Ammon's horn (tissue), 1 donor: ENCODE measurements at regions not wholly inside any gene's neighbourhood (a gene's known extent, or its start where the extent isn't known, plus 50 kb on each side); places are given as distances from the start of the nearest gene placed in this dataset.

Experiments used
- DNase-seq: peaks from one replicate; pipeline ENCODE4 v3.0.0-alpha.2; 2016; ENCODE audit warnings: low spot score

DNA sequence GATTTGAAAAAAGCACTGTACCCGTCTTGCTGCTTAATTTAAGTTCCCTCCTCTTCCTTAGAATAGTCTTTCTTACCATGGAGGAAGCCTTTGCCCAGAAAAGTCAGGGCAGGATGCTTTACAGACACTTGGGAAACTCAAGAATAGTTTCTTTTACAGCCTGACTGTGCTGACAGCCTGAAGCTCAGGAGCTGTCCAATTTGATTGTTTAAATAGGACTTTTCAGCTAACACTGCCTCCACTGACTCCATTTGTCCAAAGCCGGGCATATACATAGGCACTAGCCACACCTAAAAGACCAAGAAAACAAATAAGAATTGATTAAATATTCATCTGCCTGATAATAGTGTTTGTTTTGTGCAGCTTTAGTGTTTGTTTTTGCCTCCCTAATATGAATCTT is 110.9 kb upstream of the L3MBTL4 start:
- no peak for DNase-seq

DNA sequence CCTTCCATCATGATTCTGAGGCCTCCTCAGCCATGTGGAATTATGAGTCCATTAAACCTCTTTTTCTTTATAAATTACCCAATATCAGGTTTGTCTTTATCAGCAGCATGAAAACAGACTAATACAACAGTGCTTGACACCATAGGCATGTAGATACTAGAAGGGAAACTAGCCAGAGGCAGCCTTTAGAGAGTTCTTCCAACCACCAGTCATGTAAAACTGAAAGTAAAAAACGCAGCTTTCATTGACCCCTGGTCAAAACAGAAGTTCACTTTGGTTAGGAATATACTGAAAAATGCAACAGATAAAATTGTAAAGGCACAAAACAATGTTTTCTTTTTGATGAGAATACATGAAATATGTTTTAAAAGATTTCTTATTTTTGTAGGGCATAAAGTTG is 122.8 kb upstream of the L3MBTL4 start:
- no peak for DNase-seq

DNA sequence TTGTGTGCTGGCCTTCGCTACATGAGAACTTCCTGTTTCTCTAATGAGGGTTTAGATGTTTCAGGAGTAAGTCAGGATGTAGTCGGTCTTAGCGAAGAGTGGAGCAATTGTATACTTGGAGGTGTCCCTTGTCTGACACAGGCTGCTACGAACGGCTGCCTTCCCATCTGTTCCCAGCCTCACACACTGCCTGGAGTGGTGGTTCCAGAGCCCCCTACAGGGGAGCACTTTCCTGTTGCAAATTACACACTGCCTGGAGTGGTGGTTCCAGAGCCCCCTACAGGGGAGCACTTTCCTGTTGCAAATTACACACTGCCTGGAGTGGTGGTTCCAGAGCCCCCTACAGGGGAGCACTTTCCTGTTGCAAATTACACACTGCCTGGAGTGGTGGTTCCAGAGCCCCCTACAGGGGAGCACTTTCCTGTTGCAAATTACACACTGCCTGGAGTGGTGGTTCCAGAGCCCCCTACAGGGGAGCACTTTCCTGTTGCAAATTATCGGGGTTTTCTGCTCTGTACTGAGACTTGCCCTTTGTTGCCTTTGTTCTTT is 126.5 kb upstream of the L3MBTL4 start:
- peak; percentile 15 for DNase-seq

DNA sequence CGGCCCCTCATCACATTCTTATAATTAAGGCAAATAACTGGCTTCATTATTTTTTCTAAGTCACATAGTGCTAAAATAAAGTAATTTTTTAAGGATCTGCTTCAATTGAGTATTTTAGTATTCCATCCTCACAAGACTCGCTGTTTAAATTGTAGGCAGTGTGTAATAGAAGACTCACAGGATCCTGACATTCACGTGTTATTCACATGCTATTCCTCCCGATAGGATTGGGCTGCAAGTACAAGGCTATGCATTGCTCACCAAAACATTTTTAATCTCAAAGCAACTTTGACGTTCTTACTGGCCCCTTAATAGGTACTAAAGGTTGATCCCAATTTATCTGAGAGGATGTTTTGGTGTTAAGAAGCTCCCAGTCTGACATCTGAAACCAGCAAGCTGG is 127.6 kb upstream of the L3MBTL4 start:
- no peak for DNase-seq

DNA sequence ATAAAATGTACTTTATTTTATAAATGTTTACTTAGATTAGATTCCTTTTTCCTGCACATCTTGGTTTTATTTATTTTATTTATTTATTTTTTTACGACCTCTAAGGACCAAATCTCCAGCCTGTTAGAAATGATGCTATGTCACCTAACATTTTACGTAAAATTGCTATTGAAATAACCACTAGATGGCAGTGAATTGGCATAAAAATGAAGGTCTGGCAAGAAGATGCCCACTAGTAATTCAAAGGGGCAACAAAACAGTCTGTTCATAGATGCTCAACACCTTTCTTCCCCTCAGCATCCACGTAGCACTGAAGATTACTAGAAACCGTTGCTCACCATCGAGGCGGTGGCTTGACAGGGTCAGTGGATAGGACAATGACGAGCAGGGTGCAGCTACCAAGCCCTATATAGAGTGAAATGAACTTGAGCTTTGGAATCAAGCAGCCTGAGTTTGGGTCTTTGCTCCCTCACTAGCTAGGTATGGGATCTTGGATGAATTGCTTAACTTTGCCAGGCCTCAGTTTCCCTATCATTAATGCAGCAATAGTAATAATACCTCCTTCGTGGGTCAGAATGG is 128.7 kb upstream of the L3MBTL4 start:
- peak; percentile 45 for DNase-seq

DNA sequence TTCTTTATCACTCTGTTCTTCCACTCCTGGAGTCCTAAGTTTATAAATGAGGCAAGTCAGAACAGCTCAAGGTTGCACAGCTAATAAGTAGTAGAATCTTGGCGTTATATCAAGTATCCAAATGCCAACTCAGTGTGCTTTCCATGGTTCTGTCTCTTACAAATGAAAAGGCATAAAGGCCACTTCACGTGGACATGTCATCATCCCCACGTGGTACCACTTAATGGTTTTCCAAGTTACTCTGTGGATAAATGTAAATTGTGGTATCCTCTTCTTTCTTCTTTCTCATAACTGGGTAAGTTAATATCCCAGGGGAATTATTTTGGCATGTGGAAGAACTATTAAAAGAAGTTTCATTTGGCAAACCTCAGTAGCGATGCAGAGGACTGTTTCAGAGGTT is 131.5 kb upstream of the L3MBTL4 start:
- no peak for DNase-seq

DNA sequence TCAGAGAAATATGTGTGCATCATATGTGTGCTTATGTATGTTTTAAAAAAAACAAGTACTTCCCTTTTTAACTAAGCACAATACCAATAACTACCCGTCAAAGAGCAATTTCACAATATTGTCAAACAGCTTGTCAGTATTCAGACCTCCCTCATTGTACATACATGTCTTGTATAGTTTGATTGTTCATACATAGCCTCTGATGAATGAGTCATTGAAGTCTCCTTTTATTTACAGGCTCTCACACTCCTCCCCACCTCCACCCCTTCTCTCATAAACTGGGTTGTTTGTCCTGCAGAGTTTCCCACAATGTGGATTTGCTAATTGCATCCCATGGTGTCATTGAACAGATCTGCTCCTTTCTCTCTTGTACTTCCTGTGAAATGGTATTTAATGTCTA is 132.8 kb upstream of the L3MBTL4 start:
- DNase-seq = no peak

DNA sequence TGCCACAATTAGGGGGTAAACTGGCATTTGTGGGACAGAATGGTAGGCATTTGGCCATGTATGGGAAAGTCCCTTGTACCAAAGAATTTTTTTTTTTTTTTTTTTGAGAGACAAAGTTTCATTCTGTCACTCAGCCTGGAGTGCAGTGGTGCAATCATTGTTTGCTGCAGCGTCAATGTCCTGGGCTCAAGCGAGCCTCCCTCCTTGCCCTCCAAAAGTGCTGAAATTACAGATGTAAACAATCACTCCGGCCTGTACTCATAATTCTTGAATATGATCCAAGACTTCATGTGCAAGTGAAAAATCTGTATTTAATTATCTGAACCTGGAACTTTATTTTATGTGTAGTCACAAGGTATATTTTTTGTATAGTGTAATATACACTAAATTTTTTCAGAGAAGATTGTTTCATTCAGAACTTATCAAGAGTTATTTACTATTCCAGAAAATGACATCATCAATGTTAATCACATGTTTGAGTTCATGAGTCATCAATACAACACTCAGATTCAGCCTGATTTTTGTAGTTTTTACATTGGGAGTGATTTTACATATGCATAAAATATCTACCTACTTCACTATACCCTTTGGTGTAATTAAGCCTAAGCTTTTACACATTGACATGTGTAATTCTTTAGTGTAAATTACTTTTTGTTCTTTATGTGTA is 138.7 kb upstream of the L3MBTL4 start:
- DNase-seq = no peak

DNA sequence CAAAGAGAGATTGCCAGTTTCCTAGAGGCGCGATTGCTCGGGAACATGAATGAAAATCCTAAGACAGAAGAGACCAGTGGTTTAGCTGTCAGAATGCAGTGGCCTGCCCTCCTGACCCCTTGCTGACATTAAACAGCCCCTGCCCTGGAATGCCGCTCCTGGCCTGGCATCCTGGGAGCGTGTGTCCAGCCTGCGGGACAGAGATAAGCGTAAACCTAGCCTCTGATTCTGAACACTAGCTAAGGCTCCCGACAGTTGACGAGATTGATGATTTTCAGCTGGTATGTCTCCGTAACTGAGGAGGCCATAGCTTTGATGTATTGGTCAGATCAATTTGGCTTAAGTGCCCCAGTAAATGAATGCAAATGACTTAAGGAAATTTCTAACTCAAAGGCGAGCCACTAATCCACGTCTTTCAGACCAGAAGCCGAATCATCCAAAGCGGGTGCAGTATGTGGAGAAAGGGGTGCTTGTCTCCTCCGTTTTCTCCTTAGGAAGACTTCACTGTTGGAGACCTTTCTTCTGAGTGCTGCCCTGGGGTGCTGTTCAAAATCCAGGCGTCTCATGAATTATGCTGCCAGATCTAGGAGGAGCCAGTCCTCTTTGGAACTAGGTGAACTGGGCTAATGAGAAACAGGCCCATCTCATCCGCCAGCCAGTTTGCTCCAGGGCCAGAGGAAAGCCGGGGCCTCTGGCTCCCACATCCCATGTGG is 142.5 kb upstream of the L3MBTL4 start:
- DNase-seq = no peak

DNA sequence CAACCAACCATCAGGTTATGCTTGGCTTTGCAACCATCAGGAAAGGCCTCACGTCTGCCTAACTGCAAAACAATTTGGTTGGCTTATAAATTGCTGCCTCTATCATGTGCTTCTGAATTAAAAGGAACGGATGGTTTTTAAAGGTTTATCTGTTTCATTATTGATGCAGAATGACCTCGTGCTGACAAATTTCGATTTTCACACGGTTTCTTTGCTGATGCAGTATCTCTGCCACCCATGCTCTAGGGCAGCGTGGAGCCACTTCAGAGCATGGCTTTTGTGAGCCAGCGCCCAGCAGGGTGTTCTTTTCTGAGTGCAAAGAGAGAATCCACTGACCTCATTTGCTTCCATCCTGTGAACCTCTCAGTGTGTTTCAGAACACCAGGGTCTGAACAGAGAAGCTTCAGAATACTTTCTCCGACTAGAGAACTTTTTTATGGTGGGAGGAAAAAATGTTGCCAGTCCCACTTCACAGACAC is 143.1 kb upstream of the L3MBTL4 start:
- DNase-seq = no peak

DNA sequence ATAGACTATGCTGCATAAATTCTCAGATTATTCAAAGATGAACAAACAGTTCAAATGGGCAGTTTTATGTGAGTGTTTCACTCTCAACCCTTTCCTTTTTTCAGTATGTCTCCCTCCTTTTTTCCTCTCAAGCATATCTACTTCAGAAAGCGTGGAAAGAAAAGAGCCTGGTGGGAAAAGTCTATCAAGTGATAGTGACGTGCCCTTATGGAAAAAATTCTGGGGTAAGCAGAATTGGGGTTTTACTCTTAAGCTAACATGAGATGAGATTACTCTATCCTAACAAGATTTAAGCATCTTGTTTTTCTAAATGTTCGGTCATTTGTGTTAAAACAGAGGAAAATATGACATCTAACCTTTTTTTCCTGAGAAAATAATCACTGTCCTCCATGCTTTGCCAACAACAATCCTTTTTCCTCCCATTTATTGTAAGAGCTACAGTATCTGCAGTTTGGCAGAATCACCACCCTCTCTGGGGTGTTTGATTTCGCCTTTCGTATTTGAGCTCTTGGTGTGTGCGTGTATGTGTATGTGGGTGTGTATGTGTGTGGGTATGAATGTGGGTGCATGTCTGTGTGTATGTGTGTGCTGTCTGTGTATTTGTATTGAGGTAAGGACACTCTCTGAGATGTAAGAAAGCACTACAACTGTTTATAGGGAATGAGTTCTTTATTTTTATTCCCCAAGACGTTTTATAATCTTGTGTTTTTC is 143.9 kb upstream of the L3MBTL4 start:
- DNase-seq = no peak

DNA sequence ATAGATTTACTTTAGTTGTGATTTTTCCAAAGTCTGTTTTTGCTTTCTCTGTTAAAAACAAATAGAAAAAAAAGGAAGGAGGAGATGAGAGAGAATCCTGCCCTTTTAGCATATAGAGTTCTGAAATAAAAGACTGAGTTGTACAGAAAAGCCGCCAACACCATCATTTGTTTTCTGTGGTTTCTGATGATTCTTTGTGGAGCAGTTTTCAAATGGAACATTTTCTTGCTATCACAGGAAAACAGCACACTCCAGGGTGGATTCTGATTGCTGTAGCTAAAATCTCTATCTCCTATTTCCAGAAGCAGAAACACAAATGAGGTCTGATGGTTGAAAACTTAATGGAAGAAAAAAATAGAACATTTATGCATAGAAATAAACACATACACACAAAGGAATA is 144.6 kb upstream of the L3MBTL4 start:
- no peak for DNase-seq

DNA sequence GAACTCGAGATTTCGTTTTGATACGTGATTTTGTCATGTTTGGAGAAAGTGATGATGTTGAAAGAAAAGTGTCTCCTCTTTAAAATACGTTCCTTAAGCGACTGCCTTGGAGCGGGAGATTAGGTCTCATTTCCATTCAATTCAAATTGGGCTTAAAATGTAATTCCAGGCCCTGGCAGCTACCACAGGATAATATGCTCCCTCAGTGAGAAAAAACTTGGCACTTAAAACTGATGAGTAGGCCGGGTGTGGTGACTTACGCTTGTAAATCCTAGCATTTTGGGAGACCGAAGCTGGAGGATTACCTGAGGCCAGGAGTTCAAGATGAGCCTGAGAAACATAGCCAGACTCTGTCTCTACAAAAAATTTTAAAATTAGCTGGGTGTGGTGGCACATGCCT is 146.3 kb upstream of the L3MBTL4 start:
- DNase-seq = no peak

DNA sequence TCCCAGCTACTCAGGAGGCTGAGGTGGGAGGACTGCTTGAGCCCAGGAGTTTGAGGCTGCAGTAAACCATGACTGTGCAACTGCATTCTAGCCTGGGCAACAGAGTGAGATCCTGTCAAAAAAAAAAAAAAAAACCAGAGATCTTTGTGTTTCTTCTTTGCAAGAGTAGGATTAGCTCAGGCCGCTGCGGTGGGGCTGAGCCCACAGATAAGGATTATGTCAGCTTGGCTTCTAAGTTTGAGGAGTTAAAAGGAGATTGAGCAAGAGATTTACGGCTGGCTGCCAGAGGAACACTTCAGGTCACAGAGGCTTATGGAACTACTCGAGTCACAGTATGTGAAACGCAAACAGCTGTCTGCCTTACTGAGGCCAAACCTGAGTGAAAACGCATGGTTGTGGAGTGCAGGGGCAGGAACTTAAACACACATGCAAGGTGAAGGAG is 146.7 kb upstream of the L3MBTL4 start:
- no peak for DNase-seq

DNA sequence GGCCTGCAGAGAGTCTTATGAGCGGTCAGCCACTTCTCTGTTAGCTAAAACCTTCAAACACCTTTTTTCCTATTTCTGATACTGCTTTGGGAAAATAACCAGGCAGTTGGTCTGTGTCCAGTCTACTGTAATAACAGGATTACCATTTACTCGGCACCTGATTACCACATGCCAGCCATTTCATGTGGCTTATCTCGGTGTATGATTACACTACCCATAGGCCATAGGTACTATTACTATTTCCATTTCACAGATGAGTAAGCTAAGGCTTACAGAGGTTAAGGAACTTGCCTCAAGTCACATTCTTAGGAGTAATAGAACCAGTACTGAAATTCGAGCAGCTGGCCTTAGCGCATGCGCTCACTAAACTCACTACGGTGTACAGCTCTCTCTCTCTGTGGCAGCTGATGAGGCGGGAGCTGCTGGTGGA is 147.2 kb upstream of the L3MBTL4 start:
- no peak for DNase-seq

DNA sequence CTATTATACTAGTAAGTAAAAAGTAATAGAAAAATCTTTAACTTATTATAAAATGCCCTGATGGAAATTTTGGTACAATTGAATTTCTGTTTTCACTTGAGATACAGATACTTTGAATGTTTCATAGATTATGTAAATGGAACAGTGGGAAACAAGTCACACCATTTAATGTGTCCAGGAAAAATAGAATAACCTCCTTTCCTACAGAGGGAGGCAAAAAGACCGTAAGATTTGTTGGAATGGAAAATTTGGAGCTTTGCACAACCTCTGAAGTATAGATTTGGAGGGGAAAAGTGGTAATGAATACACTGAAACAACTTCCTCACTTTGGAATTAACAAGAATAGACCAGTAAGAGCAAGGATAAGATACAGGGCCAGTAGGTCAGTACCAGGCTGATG is 149.2 kb upstream of the L3MBTL4 start:
- DNase-seq = no peak

DNA sequence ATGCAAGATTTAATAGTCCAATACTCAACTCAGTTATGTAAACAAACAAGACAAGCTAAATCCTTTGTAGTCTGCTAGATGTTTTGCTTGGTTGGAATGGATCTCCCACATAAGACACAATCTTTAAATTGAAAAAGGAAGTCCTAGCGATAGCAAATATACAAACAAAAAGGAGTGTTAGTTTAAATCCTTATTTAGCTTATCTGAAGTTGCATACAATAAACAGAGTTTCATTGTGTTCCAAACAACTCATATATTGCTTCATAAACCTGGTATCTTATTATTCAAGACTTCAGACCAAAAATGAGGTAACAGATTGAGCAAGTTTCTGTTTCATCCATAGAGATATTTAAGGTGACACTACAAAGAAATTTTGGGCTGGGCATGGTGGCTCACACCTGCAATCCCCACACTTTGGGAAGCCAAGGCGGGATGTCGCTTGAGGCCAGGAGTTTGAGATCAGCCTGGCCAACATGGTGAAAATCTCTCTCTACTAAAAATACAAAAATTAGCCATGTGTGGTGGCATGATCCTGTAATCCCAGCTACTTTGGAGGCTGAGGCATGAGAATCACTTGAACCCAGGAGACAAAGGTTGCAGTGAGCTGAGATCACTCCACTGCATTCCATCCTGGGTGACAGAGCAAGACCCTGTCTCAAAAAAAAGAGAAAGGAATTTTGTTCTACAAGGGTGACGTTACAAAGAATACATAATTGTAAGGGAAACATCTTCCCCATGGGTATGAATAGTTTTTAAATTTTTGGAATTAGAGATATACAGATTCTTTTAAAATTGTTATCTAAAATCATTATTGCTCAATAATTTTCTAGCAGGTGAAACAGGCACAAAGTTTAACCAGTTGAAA is 150.5 kb upstream of the L3MBTL4 start:
- no peak for DNase-seq

DNA sequence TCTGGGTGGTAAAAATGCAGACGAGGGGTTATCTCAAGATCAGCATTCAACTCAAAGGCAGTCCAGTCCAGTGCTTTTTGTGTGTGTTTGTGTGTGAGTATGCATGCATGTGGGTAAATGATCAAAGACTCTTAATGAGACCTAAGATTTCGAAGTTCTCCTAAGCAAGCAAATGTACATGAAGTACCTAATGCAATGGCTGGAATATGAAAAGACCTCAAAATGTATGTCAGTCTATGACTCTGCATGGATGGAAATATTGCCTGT is 151.0 kb upstream of the L3MBTL4 start:
- no peak for DNase-seq

DNA sequence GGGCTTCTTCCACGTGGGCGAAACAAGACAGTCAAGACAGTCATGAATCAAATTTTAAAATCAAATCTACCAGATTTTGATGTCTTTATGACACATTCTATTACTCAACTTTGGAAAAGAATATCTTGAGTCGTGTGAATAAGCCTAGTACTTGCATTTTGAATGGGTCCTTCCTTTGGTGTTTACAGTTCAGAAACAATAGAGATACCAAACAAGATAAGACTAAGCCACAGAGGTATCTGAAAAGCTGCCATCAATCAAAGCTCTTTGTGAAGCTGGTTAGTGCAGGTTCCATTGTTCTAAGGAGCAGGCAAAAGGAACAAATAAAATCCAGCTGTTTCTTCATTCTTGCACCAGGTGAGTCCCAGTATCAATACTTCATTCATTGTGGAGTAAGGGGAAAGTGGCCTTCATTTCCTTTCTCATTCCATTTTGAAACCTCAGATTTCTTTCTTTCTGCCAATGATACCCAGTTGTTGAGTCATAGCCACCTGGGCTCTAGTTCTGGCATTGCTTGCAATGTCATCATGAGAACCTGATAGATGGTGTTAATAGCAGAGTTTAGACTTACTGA is 151.7 kb upstream of the L3MBTL4 start:
- no peak for DNase-seq

DNA sequence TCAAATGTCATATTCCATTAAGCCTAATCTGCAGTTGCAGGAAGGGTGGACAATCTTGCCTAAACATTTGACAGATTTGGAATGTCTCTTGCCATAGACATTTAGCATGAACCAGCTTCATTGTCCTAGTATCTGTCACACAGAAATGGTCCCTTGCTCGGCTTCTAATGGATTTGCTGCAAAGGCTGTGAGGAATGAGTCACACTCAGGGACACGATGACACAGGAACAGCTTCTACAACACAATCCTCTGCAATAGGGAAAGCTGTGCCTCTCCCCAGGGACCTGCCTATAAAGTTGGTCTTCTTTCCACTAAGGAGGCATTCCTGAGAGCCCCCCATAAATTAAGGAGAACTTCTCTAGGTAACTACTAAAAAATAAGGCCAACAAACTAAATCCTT is 155.1 kb upstream of the L3MBTL4 start:
- DNase-seq = peak; percentile 20

DNA sequence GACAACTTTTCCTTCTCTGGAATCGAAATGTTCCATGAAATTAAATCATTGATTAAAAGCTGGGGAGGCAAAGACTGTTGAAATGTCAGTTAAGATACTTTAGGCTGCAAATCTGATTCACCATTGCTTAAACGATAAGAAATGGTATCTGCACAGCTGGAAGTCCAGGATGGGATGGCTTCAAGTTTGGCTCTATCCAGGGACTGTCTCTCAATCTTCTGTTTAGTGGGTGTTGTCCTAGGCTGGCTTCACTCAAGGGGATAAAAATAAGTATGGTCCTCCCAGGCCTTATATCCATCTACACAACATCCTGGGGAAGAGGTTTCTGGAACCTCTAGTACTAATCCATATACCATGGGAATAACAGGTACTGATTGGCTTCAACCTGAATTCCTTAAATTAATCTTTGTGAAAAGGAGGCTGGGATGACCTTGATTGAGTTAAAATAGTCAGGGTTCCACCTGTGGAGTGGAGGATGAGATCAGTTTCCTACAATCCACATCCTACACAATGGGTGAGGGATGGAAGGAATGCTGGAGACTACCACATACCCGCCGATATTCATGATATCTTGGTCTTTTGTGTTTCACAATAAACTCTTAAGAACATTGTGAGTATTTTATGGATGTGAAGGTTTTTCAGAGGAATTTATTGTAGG is 156.0 kb upstream of the L3MBTL4 start:
- no peak for DNase-seq
